AG04450 (cell line): ENCODE measurements at regions not wholly inside any gene's neighbourhood (a gene's known extent, or its start where the extent isn't known, plus 50 kb on each side); places are given as distances from the start of the nearest gene placed in this dataset.

ENCODE experiments used
- CTCF ChIA-PET: fragments of 300-600, 350-600 bp; formaldehyde crosslinking; extraction: SDS; loops from one replicate; lab custom pipeline; 2022; ENCODE audit warnings: antibody characterized with exemption, inconsistent platforms; lab: Charles Lee
- POLR2A ChIA-PET: fragments of 350-600 bp; formaldehyde crosslinking; extraction: SDS; loops from one replicate; lab custom pipeline; 2021; ENCODE audit warnings: antibody characterized with exemption, inconsistent platforms; lab: Yijun Ruan, JAX
- DNase-seq: peaks from one replicate; pipeline ENCODE4 v3.0.0-alpha.2; 2011; ENCODE audit warnings: low read depth, low spot score
- H3K27ac ChIP-seq: one replicate; pipeline ENCODE4 v1.5.1; 2012; ENCODE audit warnings: low read depth, low read length, control low read depth
- H3K27me3 ChIP-seq: one replicate; pipeline ENCODE4 v1.6.0; 2012; ENCODE audit warnings: low read length; ENCODE audit not compliant: control insufficient read depth, insufficient read depth
- H3K4me3 ChIP-seq: 2 replicates; pipeline ENCODE4 v1.5.1; 2011; ENCODE audit warnings: mild to moderate bottlenecking, low read depth, low read length, control low read depth
- H3K9me3 ChIP-seq: 2 replicates; pipeline ENCODE4 v1.5.1; 2012; ENCODE audit warnings: low read length; ENCODE audit not compliant: control insufficient read depth, insufficient read depth
- CTCF ChIP-seq: IDR thresholded peaks from 2 replicates; pipeline ENCODE4 v1.5.1; 2011; ENCODE audit warnings: low read depth, low read length, control low read depth, inconsistent platforms

- no peaks in the 10 kb centered on the region for H3K9me3 ChIP-seq
- H3K27me3 ChIP-seq, result no peaks in the 10 kb centered on the region
- CTCF ChIA-PET, result interaction anchor here (0.6 kb wide), 1 partner anchor 846 kb away, joined by 3 read pairs; no protein-coding TSS in a partner anchor
- H3K27ac ChIP-seq, result no peak overlapping the region
- DNase-seq, result no peak
- no peak for TF ChIP-seq CTCF
- POLR2A ChIA-PET, result no interaction called here
- no peak overlapping the region for H3K4me3 ChIP-seq
Measured at GRCh38 chr5:82785456-82785855, 291.7 kb downstream of the TMEM167A start.

- no peak for DNase-seq
- Histone ChIP-seq H3K4me3 (no peak overlapping the region), H3K9me3 (no peaks in the 10 kb centered on the region), H3K27me3 (no peaks in the 10 kb centered on the region), H3K27ac (no peak overlapping the region)
- ChIA-PET CTCF (no interaction called here), POLR2A (no interaction called here)
- no peak for TF ChIP-seq CTCF
Measured at GRCh38 chr5:82784521-82784920, 292.7 kb downstream of the TMEM167A start.

- CTCF ChIA-PET, result interaction anchor here (0.6 kb wide), 1 partner anchor 283 kb away, joined by 3 read pairs; no protein-coding TSS in a partner anchor
- TF ChIP-seq CTCF, result no peak
- Histone ChIP-seq H3K9me3 (no peaks in the 10 kb centered on the region), H3K4me3 (no peak overlapping the region), H3K27me3 (no peaks in the 10 kb centered on the region), H3K27ac (no peak overlapping the region)
- DNase-seq, result no peak
- POLR2A ChIA-PET, result no interaction called here
Measured at GRCh38 chr5:82777106-82777505, 300.1 kb downstream of the TMEM167A start.

- H3K27ac ChIP-seq, result no peak overlapping the region
- DNase-seq, result no peak
- no peaks in the 10 kb centered on the region for H3K9me3 ChIP-seq
- no peaks in the 10 kb centered on the region for H3K27me3 ChIP-seq
- no peak for TF ChIP-seq CTCF
- CTCF ChIA-PET, result no interaction called here
- POLR2A ChIA-PET, result no interaction called here
- H3K4me3 ChIP-seq, result no peak overlapping the region
Measured at GRCh38 chr5:82772281-82772680, 304.9 kb downstream of the TMEM167A start.

- CTCF ChIA-PET, result no interaction called here
- Histone ChIP-seq H3K9me3 (no peaks in the 10 kb centered on the region), H3K27me3 (no peaks in the 10 kb centered on the region), H3K4me3 (no peak overlapping the region), H3K27ac (no peak overlapping the region)
- DNase-seq, result no peak
- TF ChIP-seq CTCF, result no peak
- POLR2A ChIA-PET, result no interaction called here
Measured at GRCh38 chr5:82766206-82766605, 311.0 kb downstream of the TMEM167A start.
